RWPE2 (cell line): ENCODE measurements at regions not wholly inside any gene's neighbourhood (a gene's known extent, or its start where the extent isn't known, plus 50 kb on each side); places are given as distances from the start of the nearest gene placed in this dataset.

ENCODE experiments used
- ATAC-seq: fragments of 200-7000 bp; cut with Tn5 transposase; 3 replicates; pipeline ENCODE4 v1.9.1; 2021; ENCODE audit warnings: low read depth
- DNase-seq: peaks from one replicate; pipeline ENCODE4 v3.0.0-alpha.2; 2020; ENCODE audit warnings: low spot score
- H3K27ac ChIP-seq: fragments of 450-650 bp; 2 replicates; pipeline ENCODE4 v1.5.1; 2017; ENCODE audit warnings: mild to moderate bottlenecking; ENCODE audit not compliant: poor library complexity, severe bottlenecking
- H3K27me3 ChIP-seq: fragments of 250-450 bp; sonication (Bioruptor Pico); 2 replicates; pipeline ENCODE4 v1.5.1; 2021; ENCODE audit warnings: mild to moderate bottlenecking, moderate library complexity; ENCODE audit not compliant: insufficient read depth, poor library complexity, severe bottlenecking
- H3K36me3 ChIP-seq: fragments of 250-450 bp; sonication (Bioruptor Pico); 2 replicates; pipeline ENCODE4 v1.5.1; 2020; ENCODE audit warnings: low read depth, mild to moderate bottlenecking, moderate library complexity
- H3K4me1 ChIP-seq: fragments of 250-450 bp; sonication (Bioruptor Pico); 2 replicates; pipeline ENCODE4 v1.5.1; 2021; ENCODE audit warnings: mild to moderate bottlenecking, moderate library complexity; ENCODE audit not compliant: insufficient read depth, poor library complexity, severe bottlenecking
- H3K4me3 ChIP-seq: fragments of 250-450 bp; sonication (Bioruptor Pico); 2 replicates; pipeline ENCODE4 v1.5.1; 2021; ENCODE audit warnings: mild to moderate bottlenecking, moderate library complexity; ENCODE audit not compliant: severe bottlenecking
- H3K9me3 ChIP-seq: fragments of 250-450 bp; sonication (Bioruptor Pico); 2 replicates; pipeline ENCODE4 v1.5.1; 2021; ENCODE audit warnings: mild to moderate bottlenecking, moderate library complexity; ENCODE audit not compliant: severe bottlenecking
- TF ChIP-seq, protein P1 (sequence below): fragments of 450-650 bp; IDR thresholded peaks from one replicate; pipeline ENCODE4 v1.5.1; 2017; ENCODE audit warnings: mild to moderate bottlenecking, moderate library complexity; ENCODE audit not compliant: poor library complexity, severe bottlenecking

DNA sequence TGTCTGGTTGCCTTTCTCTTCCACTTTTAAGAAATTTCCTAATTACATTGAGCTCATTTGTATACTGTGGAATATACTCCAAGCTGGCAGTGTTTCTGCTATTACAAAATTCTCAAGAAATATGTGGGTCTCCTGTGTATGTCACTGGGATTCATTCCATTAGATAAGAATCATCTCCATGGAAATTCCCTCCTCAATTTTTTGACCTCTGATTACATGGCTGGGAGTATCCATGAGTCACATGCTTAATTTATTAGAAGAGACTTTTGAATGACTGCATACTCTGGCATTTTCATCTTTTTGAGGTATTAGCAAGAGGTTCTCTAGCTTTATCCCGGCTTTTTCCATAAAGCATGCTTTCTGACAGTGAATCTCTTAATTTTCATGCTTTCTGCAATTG, 665.5 kb upstream of the CNTNAP5 start:
- H3K36me3 ChIP-seq: no peaks in the 10 kb centered on the region
- no peak overlapping the region for H3K27ac ChIP-seq
- no peak for DNase-seq
- TF ChIP-seq, protein P1, sequence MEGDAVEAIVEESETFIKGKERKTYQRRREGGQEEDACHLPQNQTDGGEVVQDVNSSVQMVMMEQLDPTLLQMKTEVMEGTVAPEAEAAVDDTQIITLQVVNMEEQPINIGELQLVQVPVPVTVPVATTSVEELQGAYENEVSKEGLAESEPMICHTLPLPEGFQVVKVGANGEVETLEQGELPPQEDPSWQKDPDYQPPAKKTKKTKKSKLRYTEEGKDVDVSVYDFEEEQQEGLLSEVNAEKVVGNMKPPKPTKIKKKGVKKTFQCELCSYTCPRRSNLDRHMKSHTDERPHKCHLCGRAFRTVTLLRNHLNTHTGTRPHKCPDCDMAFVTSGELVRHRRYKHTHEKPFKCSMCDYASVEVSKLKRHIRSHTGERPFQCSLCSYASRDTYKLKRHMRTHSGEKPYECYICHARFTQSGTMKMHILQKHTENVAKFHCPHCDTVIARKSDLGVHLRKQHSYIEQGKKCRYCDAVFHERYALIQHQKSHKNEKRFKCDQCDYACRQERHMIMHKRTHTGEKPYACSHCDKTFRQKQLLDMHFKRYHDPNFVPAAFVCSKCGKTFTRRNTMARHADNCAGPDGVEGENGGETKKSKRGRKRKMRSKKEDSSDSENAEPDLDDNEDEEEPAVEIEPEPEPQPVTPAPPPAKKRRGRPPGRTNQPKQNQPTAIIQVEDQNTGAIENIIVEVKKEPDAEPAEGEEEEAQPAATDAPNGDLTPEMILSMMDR: no peak
- no peak for ATAC-seq
- no peaks in the 10 kb centered on the region for H3K27me3 ChIP-seq
- H3K9me3 ChIP-seq: no peaks in the 10 kb centered on the region
- H3K4me1 ChIP-seq: no peaks in the 10 kb centered on the region
- no peak overlapping the region for H3K4me3 ChIP-seq

DNA sequence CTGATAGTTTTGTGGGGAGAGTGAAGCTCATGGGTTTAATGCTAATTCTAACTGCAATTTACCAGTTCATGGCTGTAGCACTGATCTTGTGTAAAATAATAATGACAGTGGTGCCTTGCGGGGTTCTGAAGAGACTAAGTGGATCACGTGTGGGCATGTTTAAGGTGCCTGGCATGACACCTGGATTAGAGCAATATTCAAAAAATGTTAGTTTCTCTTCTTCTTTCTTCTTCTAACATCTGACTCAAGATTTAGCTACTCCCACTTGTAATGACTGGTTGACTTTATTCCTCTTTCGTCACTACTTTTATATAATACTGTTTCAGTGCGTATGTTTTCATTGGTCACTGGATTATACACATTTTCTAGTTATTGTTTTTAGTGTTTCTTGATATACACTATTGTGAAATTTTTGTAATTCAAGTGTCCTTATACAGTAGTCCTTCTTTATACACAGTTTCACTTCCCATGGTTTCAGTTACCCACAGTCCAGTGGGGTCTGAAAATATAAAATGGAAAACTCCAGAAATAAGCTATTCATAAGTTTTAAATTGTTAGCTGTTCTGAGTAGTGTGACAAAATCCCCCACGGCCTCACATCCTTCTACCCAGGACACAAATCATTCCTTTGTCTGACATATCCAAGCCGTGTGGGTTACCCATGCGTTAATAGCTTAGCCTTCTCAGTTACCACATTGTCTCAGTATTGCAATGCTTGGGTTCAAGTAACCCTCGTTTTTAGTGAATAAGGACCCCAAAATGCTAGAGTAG, 662.2 kb upstream of the CNTNAP5 start:
- H3K36me3 ChIP-seq: no peaks in the 10 kb centered on the region
- H3K27ac ChIP-seq: no peak overlapping the region
- ATAC-seq (no peak), DNase-seq (no peak)
- no peak overlapping the region for H3K4me3 ChIP-seq
- no peaks in the 10 kb centered on the region for H3K27me3 ChIP-seq
- no peaks in the 10 kb centered on the region for H3K9me3 ChIP-seq
- TF ChIP-seq, protein P1: no peak
- no peaks in the 10 kb centered on the region for H3K4me1 ChIP-seq

GRCh38 chr2:123363826-123364225, 661.3 kb upstream of the CNTNAP5 start:
- TF ChIP-seq, protein P1: no peak
- Histone ChIP-seq H3K4me1 (no peaks in the 10 kb centered on the region), H3K27ac (no peak overlapping the region), H3K4me3 (no peak overlapping the region), H3K27me3 (no peaks in the 10 kb centered on the region), H3K9me3 (no peaks in the 10 kb centered on the region), H3K36me3 (no peaks in the 10 kb centered on the region)
- ATAC-seq: no peak
- no peak for DNase-seq

DNA sequence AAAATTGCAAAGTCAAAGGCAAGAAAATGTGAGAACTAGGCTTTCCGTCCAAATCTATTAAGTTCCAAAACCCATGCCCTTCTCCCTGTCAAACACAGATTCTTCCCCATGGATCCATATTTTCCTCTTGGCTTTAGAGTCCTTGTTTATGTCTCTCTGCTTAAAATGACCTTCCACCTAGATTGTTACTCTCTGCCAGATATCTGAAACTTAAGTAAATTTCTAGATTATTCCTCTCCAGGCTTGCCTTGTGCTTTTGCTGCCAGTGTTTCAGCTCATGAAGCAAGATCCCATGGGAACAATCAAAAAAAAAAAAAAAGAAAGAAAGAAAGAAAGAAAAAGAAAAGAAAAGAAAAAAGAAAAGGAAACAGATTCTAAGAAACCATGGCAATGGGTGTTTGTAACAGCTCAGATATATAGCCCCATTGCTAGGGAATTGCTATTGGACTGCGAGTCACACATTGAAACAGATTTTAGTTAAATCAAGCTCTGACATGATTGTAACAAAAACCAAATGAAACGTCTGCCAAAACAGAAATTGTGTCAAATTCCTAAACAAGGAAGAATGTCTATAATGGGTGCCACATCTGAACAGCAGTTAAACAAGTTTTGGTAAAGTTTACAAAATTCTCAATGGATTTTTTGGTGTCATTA, 660.7 kb upstream of the CNTNAP5 start:
- Histone ChIP-seq H3K4me1 (no peaks in the 10 kb centered on the region), H3K36me3 (no peaks in the 10 kb centered on the region), H3K27ac (no peak overlapping the region), H3K27me3 (no peaks in the 10 kb centered on the region), H3K4me3 (no peak overlapping the region), H3K9me3 (no peaks in the 10 kb centered on the region)
- ATAC-seq (no peak), DNase-seq (no peak)
- TF ChIP-seq, protein P1: no peak
